Liver (tissue), 8 donors: ENCODE measurements at regions not wholly inside any gene's neighbourhood (a gene's known extent, or its start where the extent isn't known, plus 50 kb on each side); places are given as distances from the start of the nearest gene placed in this dataset.

ENCODE experiments used
- DNase-seq: peaks from one replicate; pipeline ENCODE4 v3.0.0-alpha.2; 2017; ENCODE audit warnings: low spot score
- H3K27ac ChIP-seq, 2 donors: one replicate each; pipeline ENCODE4 v1.7.0; 2013; ENCODE audit warnings: inconsistent platforms in 2 of 2, low read length in 2 of 2, control low read depth in 1 of 2, low read depth in 1 of 2, mild to moderate bottlenecking in 1 of 2
- H3K27me3 ChIP-seq, 4 donors: one replicate each; pipeline versions ENCODE4 v1.6.1 to v1.7.0; 2013; ENCODE audit warnings: low read length in 3 of 4, inconsistent platforms in 1 of 4, mild to moderate bottlenecking in 1 of 4, moderate library complexity in 1 of 4; ENCODE audit not compliant: control insufficient read depth in 4 of 4, insufficient read depth in 4 of 4
- H3K36me3 ChIP-seq, 4 donors: one replicate each; pipeline versions ENCODE4 v1.6.1 to v1.7.0; 2013; ENCODE audit warnings: low read length in 3 of 4, mild to moderate bottlenecking in 3 of 4, low read depth in 1 of 4, moderate library complexity in 1 of 4; ENCODE audit not compliant: control insufficient read depth in 4 of 4, insufficient read depth in 3 of 4
- H3K4me1 ChIP-seq, 4 donors: one replicate each; pipeline versions ENCODE4 v1.6.1 to v1.7.0; 2013; ENCODE audit warnings: low read length in 3 of 4, mild to moderate bottlenecking in 3 of 4, moderate library complexity in 1 of 4; ENCODE audit not compliant: control insufficient read depth in 4 of 4, insufficient read depth in 4 of 4
- H3K4me3 ChIP-seq, 3 donors: one replicate each; pipeline versions ENCODE4 v1.6.1 to v1.7.0; 2013; ENCODE audit warnings: low read length in 3 of 3, control low read depth in 1 of 3, low read depth in 1 of 3, mild to moderate bottlenecking in 1 of 3
- H3K9ac ChIP-seq, 2 donors: one replicate each; pipeline ENCODE4 v1.7.0; 2013; ENCODE audit warnings: low read length in 2 of 2, mild to moderate bottlenecking in 2 of 2, moderate library complexity in 2 of 2, control low read depth in 1 of 2, low read depth in 1 of 2
- H3K9me3 ChIP-seq, 4 donors: one replicate each; pipeline versions ENCODE4 v1.6.1 to v1.7.0; 2013; ENCODE audit warnings: low read length in 3 of 4; ENCODE audit not compliant: control insufficient read depth in 4 of 4
- EGR1 ChIP-seq, 2 donors: IDR thresholded peaks; 2 replicates each; pipeline ENCODE4 v1.6.1; 2016 to 2018; ENCODE audit warnings: antibody characterized with exemption in 2 of 2, low read depth in 2 of 2
- FOXA1 ChIP-seq: IDR thresholded peaks from 2 replicates; pipeline ENCODE4 v1.6.1; 2016; ENCODE audit warnings: antibody characterized with exemption
- FOXA2 ChIP-seq: IDR thresholded peaks from 2 replicates; pipeline ENCODE4 v1.6.1; 2016; ENCODE audit warnings: antibody characterized with exemption
- HNF4A ChIP-seq, 2 donors: conservative IDR thresholded peaks; 2 replicates each; pipeline ENCODE4 v1.6.1; 2016; ENCODE audit warnings: antibody characterized with exemption in 2 of 2, mild to moderate bottlenecking in 2 of 2
- HNF4G ChIP-seq: IDR thresholded peaks from 2 replicates; pipeline ENCODE4 v1.6.1; 2016; ENCODE audit warnings: antibody characterized with exemption
- JUND ChIP-seq, 2 donors: IDR thresholded peaks; 2 replicates each; pipeline ENCODE4 v1.6.1; 2016; ENCODE audit warnings: antibody characterized with exemption in 2 of 2
- NR2F2 ChIP-seq: IDR thresholded peaks from 2 replicates; pipeline ENCODE4 v1.6.1; 2016; ENCODE audit warnings: antibody characterized with exemption
- RAD21 ChIP-seq, 2 donors: IDR thresholded peaks; 2 replicates each; pipeline ENCODE4 v1.6.1; 2016; ENCODE audit warnings: antibody characterized with exemption in 2 of 2, mild to moderate bottlenecking in 2 of 2
- SP1 ChIP-seq: IDR thresholded peaks from 2 replicates; pipeline ENCODE4 v1.6.1; 2018; ENCODE audit warnings: antibody characterized with exemption, mild to moderate bottlenecking
- YY1 ChIP-seq: IDR thresholded peaks from 2 replicates; pipeline ENCODE4 v1.6.1; 2016; ENCODE audit warnings: antibody characterized with exemption, mild to moderate bottlenecking
- WGBS: extraction: QIAGEN DNeasy Blood & Tissue Kit; methylation state at CpG from one replicate; pipeline ENCODE4 v1.1.7; 2013; 5-methylcytosine and 5-hydroxymethylcytosine counted together
- TF ChIP-seq, protein P1 (sequence below): IDR thresholded peaks from 2 replicates; pipeline ENCODE4 v1.6.1; 2016; ENCODE audit warnings: antibody characterized with exemption, mild to moderate bottlenecking
- TF ChIP-seq, protein P2 (sequence below): IDR thresholded peaks from 2 replicates; pipeline ENCODE4 v1.6.1; 2016; ENCODE audit warnings: antibody characterized with exemption
- TF ChIP-seq, protein P3 (sequence below): IDR thresholded peaks from 2 replicates; pipeline ENCODE4 v1.6.1; 2016; ENCODE audit warnings: antibody characterized with exemption
- TF ChIP-seq, protein P4 (sequence below): fragments of 150-350 bp; IDR thresholded peaks from 2 replicates; pipeline ENCODE4 v1.5.1; 2017; ENCODE audit warnings: improper control_type of control experiment, low read depth, low read length; ENCODE audit not compliant: missing input control
- donor health status: healthy.
- donor health status: healthy.
- donor health status: healthy.
- donor health status: healthy.
- donor health status: healthy.

DNA sequence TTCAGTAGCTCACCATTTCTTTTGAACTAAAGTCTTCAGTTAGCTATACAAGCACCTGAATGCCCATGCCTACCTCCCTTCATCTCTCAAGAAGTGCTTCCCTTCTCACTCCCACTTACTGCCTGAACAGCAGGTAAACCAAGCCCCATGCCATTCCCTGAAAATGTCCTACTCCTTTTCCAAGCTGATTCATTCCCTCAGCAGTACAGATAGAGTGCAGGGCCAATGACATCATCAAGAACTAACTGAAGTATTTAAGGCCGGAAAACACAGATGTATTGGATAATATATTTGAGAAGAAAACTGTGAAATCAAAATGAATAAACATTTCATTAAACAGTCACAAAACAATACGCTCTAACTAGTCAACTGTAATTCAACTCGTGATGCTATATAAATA, 478.8 kb upstream of the CDH11 start (continued):
- TF ChIP-seq, protein P1, sequence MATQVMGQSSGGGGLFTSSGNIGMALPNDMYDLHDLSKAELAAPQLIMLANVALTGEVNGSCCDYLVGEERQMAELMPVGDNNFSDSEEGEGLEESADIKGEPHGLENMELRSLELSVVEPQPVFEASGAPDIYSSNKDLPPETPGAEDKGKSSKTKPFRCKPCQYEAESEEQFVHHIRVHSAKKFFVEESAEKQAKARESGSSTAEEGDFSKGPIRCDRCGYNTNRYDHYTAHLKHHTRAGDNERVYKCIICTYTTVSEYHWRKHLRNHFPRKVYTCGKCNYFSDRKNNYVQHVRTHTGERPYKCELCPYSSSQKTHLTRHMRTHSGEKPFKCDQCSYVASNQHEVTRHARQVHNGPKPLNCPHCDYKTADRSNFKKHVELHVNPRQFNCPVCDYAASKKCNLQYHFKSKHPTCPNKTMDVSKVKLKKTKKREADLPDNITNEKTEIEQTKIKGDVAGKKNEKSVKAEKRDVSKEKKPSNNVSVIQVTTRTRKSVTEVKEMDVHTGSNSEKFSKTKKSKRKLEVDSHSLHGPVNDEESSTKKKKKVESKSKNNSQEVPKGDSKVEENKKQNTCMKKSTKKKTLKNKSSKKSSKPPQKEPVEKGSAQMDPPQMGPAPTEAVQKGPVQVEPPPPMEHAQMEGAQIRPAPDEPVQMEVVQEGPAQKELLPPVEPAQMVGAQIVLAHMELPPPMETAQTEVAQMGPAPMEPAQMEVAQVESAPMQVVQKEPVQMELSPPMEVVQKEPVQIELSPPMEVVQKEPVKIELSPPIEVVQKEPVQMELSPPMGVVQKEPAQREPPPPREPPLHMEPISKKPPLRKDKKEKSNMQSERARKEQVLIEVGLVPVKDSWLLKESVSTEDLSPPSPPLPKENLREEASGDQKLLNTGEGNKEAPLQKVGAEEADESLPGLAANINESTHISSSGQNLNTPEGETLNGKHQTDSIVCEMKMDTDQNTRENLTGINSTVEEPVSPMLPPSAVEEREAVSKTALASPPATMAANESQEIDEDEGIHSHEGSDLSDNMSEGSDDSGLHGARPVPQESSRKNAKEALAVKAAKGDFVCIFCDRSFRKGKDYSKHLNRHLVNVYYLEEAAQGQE = no peak
- TF ChIP-seq EGR1 (IDR thresholded peaks at IDR 0.05; ENCODE audit: low read depth in 2 of 2) (no peak), JUND (IDR thresholded peaks at IDR 0.05) (no peak)
- TF ChIP-seq, protein P2, sequence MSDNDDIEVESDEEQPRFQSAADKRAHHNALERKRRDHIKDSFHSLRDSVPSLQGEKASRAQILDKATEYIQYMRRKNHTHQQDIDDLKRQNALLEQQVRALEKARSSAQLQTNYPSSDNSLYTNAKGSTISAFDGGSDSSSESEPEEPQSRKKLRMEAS = no peak

DNA sequence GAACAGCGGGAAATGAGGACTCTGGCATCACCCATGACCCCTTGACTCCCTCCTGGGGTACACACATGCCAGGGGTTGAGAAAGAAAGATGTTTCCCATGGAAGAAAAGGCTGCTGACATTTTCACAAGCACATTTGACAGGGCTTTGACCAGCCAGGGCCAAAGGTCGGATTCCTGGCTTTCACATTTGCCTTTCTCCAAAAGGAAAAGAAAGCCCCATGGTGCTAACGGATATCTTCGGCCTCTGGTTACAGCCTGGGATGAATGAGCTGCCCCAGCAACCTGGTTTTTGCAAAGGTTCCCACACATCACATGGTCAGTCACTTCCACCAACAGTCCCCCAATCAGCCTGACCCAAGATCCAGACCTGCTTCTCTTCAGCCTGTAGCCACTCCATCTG, 478.2 kb upstream of the CDH11 start:
- Histone ChIP-seq H3K9me3 (no peaks in the 10 kb centered on the region), H3K27ac (no peak overlapping the region), H3K36me3 (no peaks in the 10 kb centered on the region), H3K4me1 (no peaks in the 10 kb centered on the region), H3K9ac (no peak overlapping the region), H3K27me3 (no peaks in the 10 kb centered on the region), H3K4me3 (no peak overlapping the region)
- DNase-seq = no peak
- 53% methylated on average over 4 of the region's 4 CpGs for WGBS
- no peak for TF ChIP-seq FOXA1
- TF ChIP-seq, protein P3, sequence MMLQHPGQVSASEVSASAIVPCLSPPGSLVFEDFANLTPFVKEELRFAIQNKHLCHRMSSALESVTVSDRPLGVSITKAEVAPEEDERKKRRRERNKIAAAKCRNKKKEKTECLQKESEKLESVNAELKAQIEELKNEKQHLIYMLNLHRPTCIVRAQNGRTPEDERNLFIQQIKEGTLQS = no peak
- no peak for TF ChIP-seq NR2F2
- no peak for TF ChIP-seq HNF4A (conservative IDR thresholded peaks at IDR 0.05)
- no peak for TF ChIP-seq HNF4G
- TF ChIP-seq, protein P1 = no peak
- TF ChIP-seq EGR1 (IDR thresholded peaks at IDR 0.05; ENCODE audit: low read depth in 2 of 2) = no peak

DNA sequence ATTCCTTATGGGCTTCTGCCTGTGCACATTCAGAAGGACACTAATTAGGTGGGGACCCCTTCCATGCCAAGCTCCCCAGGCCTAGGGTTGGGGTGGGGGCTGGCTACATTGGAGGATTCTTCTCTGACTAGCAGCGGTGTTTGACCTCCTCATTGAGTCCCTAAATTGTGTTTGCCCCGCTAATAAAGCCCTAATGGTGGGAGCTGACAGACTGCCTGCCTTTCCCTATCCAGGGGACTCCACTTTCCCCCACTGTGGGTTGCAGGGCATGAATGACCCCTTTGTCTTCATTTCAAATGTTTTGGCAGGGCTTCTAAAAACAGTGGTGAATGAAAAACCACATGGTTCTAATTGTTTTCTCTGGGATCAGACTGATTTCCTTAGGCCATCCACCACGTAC, 476.8 kb upstream of the CDH11 start:
- Histone ChIP-seq H3K9ac (no peak overlapping the region), H3K4me3 (no peak overlapping the region), H3K27me3 (no peaks in the 10 kb centered on the region), H3K27ac (no peak overlapping the region), H3K4me1 (no peaks in the 10 kb centered on the region), H3K9me3 (no peaks in the 10 kb centered on the region), H3K36me3 (no peaks in the 10 kb centered on the region)
- 79% methylated on average over 3 of the region's 3 CpGs for whole genome bisulfite sequencing
- no peak for TF ChIP-seq HNF4G
- TF ChIP-seq FOXA2 = no peak
- TF ChIP-seq, protein P3 = no peak
- TF ChIP-seq RAD21 (IDR thresholded peaks at IDR 0.05) = no peak
- TF ChIP-seq, protein P4, sequence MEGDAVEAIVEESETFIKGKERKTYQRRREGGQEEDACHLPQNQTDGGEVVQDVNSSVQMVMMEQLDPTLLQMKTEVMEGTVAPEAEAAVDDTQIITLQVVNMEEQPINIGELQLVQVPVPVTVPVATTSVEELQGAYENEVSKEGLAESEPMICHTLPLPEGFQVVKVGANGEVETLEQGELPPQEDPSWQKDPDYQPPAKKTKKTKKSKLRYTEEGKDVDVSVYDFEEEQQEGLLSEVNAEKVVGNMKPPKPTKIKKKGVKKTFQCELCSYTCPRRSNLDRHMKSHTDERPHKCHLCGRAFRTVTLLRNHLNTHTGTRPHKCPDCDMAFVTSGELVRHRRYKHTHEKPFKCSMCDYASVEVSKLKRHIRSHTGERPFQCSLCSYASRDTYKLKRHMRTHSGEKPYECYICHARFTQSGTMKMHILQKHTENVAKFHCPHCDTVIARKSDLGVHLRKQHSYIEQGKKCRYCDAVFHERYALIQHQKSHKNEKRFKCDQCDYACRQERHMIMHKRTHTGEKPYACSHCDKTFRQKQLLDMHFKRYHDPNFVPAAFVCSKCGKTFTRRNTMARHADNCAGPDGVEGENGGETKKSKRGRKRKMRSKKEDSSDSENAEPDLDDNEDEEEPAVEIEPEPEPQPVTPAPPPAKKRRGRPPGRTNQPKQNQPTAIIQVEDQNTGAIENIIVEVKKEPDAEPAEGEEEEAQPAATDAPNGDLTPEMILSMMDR = no peak
- TF ChIP-seq JUND (IDR thresholded peaks at IDR 0.05) = no peak
- TF ChIP-seq, protein P1 = no peak
- no peak for TF ChIP-seq FOXA1
- TF ChIP-seq SP1 = no peak
- TF ChIP-seq YY1 = no peak
- TF ChIP-seq, protein P2 = no peak
- DNase-seq = no peak
